DND-41 (cell line): ENCODE measurements at regions not wholly inside any gene's neighbourhood (a gene's known extent, or its start where the extent isn't known, plus 50 kb on each side); places are given as distances from the start of the nearest gene placed in this dataset.
"Not testable (repeated sequence)": the region's sequence is repeated elsewhere in the genome, so short reads cannot be mapped to it uniquely, and the experiment has no call there.

Source experiments
- ATAC-seq: fragments of 200-7000 bp; cut with Tn5 transposase; 3 replicates; pipeline ENCODE4 v1.9.1; 2021; ENCODE audit warnings: low read depth; ENCODE audit not compliant: insufficient read depth
- DNase-seq: peaks from one replicate; pipeline ENCODE4 v3.0.0-alpha.2; 2020
- H2AFZ ChIP-seq: 2 replicates; pipeline ENCODE4 v1.6.0; 2012; ENCODE audit warnings: low read depth, low read length
- H3K27ac ChIP-seq: 2 replicates; pipeline ENCODE4 v1.5.1; 2012; ENCODE audit warnings: low read length, inconsistent platforms
- H3K27me3 ChIP-seq: fragments of 200-600 bp; sonication (generic); 2 replicates; pipeline ENCODE4 v1.6.0; 2012; ENCODE audit warnings: low read length, mild to moderate bottlenecking, inconsistent platforms; ENCODE audit not compliant: insufficient read depth, poor library complexity
- H3K36me3 ChIP-seq: 2 replicates; pipeline ENCODE4 v1.5.1; 2012; ENCODE audit warnings: low read length, inconsistent platforms; ENCODE audit not compliant: insufficient read depth
- H3K4me1 ChIP-seq: 2 replicates; pipeline ENCODE4 v1.5.1; 2012; ENCODE audit warnings: mild to moderate bottlenecking, low read length; ENCODE audit not compliant: insufficient read depth
- H3K4me2 ChIP-seq: 2 replicates; pipeline ENCODE4 v1.6.0; 2012; ENCODE audit warnings: mild to moderate bottlenecking, moderate library complexity, low read length, inconsistent platforms; ENCODE audit not compliant: insufficient read depth
- H3K4me3 ChIP-seq, 2 experiments: fragments of 200-600 bp in 1 of 2; shearing (Covaris generic) in 1 of 2; 2 replicates each; pipeline ENCODE4 v1.5.1; 2012 to 2016; ENCODE audit warnings: inconsistent platforms in 2 of 2, low read length in 2 of 2, mild to moderate bottlenecking in 2 of 2, low read depth in 1 of 2, moderate library complexity in 1 of 2
- H3K79me2 ChIP-seq: 2 replicates; pipeline ENCODE4 v1.6.0; 2012; ENCODE audit warnings: low read length, inconsistent platforms; ENCODE audit not compliant: insufficient read depth
- H3K9ac ChIP-seq: 2 replicates; pipeline ENCODE4 v1.6.0; 2012; ENCODE audit warnings: low read depth, mild to moderate bottlenecking, inconsistent platforms, low read length, moderate library complexity
- H3K9me3 ChIP-seq: 2 replicates; pipeline ENCODE4 v1.5.1; 2012; ENCODE audit warnings: low read length, moderate library complexity, mild to moderate bottlenecking, inconsistent platforms; ENCODE audit not compliant: insufficient read depth, severe bottlenecking
- H4K20me1 ChIP-seq: 2 replicates; pipeline ENCODE4 v1.6.0; 2012; ENCODE audit warnings: low read length; ENCODE audit not compliant: insufficient read depth
- CTCF ChIP-seq: IDR thresholded peaks from 2 replicates; pipeline ENCODE4 v1.5.1; 2012; ENCODE audit warnings: borderline replicate concordance, low read length, moderate library complexity, mild to moderate bottlenecking; ENCODE audit not compliant: poor library complexity, severe bottlenecking; ENCODE audit errors: extremely low read depth
- EZH2 ChIP-seq: IDR thresholded peaks from 3 replicates; pipeline ENCODE4 v1.6.1; 2012; ENCODE audit warnings: borderline replicate concordance, low read depth, mild to moderate bottlenecking, moderate library complexity, low read length, inconsistent platforms; ENCODE audit not compliant: severe bottlenecking

- no peaks in the 10 kb centered on the region for H3K9me3 ChIP-seq
- no peak overlapping the region for H3K27ac ChIP-seq
- no peaks in the 10 kb centered on the region for H3K27me3 ChIP-seq
- H3K4me3 ChIP-seq = no peak overlapping the region
- no peak overlapping the region for H3K9ac ChIP-seq
- H4K20me1 ChIP-seq = no peaks in the 10 kb centered on the region
- no peaks in the 10 kb centered on the region for H3K4me1 ChIP-seq
- ATAC-seq = no peak
- TF ChIP-seq EZH2 (no peak), CTCF (peak; percentile 39)
- DNase-seq = no peak
- no peaks in the 10 kb centered on the region for H3K36me3 ChIP-seq
- H3K79me2 ChIP-seq = no peaks in the 10 kb centered on the region
- no peak overlapping the region for H2AFZ ChIP-seq
- H3K4me2 ChIP-seq = no peak overlapping the region
Measured at GRCh38 chr5:92309336-92309991, 926.3 kb upstream of the ARRDC3 start.

DNA sequence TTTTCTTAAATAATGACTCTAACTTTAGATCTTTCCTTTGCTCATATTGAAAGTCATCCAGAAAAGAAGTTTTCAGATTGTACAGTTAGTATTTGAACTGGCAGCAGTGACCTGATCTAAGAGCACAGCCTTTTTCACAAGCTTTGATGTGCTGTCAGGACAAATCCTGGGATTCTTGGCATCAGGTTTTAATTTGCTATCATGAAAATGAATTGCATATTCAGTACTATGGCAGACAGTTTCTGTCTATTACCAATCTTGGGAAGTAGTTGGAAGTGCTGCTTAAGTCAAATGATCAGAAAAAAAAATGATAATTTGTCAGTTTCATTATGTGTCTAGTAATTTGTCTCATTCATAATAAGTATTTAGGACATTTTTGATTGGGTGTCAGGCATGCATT, 925.6 kb upstream of the ARRDC3 start:
- H3K4me3 ChIP-seq = no peak overlapping the region
- ATAC-seq = no peak

GRCh38 chr5:92302356-92302755, 919.2 kb upstream of the ARRDC3 start:
- not testable (repeated sequence) for H3K4me1 ChIP-seq, H2AFZ ChIP-seq, ATAC-seq, H3K36me3 ChIP-seq, H3K79me2 ChIP-seq, H3K27ac ChIP-seq, DNase-seq, H3K27me3 ChIP-seq, H3K9me3 ChIP-seq, H3K4me2 ChIP-seq, H3K9ac ChIP-seq, H4K20me1 ChIP-seq, H3K4me3 ChIP-seq

More for the DNA sequence above, 925.6 kb upstream of the ARRDC3 start:
- H3K4me2 ChIP-seq = no peak overlapping the region
- H3K36me3 ChIP-seq = no peaks in the 10 kb centered on the region
- H3K9me3 ChIP-seq = no peaks in the 10 kb centered on the region
- H3K27me3 ChIP-seq = no peaks in the 10 kb centered on the region
- H3K4me1 ChIP-seq = no peaks in the 10 kb centered on the region
- H4K20me1 ChIP-seq = no peaks in the 10 kb centered on the region
- H2AFZ ChIP-seq = no peak overlapping the region
- DNase-seq = no peak
- no peaks in the 10 kb centered on the region for H3K79me2 ChIP-seq
- no peak overlapping the region for H3K9ac ChIP-seq
- no peak overlapping the region for H3K27ac ChIP-seq
- TF ChIP-seq CTCF (no peak), EZH2 (no peak)

- no peak overlapping the region for H3K4me2 ChIP-seq
- ATAC-seq = no peak
- no peaks in the 10 kb centered on the region for H3K36me3 ChIP-seq
- no peak overlapping the region for H3K9ac ChIP-seq
- H3K4me3 ChIP-seq = no peak overlapping the region
- H3K27me3 ChIP-seq = no peaks in the 10 kb centered on the region
- H3K9me3 ChIP-seq = no peaks in the 10 kb centered on the region
- no peak overlapping the region for H3K27ac ChIP-seq
- H2AFZ ChIP-seq = no peak overlapping the region
- no peaks in the 10 kb centered on the region for H3K4me1 ChIP-seq
- H3K79me2 ChIP-seq = no peaks in the 10 kb centered on the region
- DNase-seq = no peak
- TF ChIP-seq CTCF = no peak
- TF ChIP-seq EZH2 = no peak
- H4K20me1 ChIP-seq = no peaks in the 10 kb centered on the region
Measured at GRCh38 chr5:92283521-92283920, 900.4 kb upstream of the ARRDC3 start.

DNA sequence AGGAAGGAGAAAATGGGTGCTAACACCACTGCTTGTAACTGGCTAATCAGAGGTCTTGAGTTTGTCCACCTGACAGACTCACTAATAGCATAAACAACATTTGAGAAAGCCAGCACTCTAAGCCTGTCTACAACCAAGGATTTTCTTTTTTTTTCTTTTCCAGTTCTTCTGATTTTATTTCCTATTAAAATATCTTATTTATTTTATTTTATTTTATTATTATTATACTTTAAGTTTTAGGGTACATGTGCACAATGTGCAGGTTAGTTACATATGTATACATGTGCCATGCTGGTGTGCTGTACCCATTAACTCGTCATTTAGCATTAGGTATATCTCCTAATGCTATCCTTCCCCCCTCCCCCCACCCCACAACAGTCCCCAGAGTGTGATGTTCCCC, 888.6 kb upstream of the ARRDC3 start:
- not testable (repeated sequence) for ATAC-seq, H3K4me1 ChIP-seq, H3K9ac ChIP-seq, DNase-seq, H3K27me3 ChIP-seq, H3K79me2 ChIP-seq, H3K27ac ChIP-seq, H3K4me3 ChIP-seq, H2AFZ ChIP-seq, H3K36me3 ChIP-seq, H3K4me2 ChIP-seq, H3K9me3 ChIP-seq, H4K20me1 ChIP-seq
